SK-N-DZ (cell line): ENCODE measurements at regions not wholly inside any gene's neighbourhood (a gene's known extent, or its start where the extent isn't known, plus 50 kb on each side); places are given as distances from the start of the nearest gene placed in this dataset.
A peak's percentile ranks its signal among the peaks of the same experiment; 100 is the strongest.

Experiments used
- DNase-seq: peaks from one replicate; pipeline ENCODE4 v3.0.0-alpha.2; 2015; ENCODE audit warnings: low spot score

DNA sequence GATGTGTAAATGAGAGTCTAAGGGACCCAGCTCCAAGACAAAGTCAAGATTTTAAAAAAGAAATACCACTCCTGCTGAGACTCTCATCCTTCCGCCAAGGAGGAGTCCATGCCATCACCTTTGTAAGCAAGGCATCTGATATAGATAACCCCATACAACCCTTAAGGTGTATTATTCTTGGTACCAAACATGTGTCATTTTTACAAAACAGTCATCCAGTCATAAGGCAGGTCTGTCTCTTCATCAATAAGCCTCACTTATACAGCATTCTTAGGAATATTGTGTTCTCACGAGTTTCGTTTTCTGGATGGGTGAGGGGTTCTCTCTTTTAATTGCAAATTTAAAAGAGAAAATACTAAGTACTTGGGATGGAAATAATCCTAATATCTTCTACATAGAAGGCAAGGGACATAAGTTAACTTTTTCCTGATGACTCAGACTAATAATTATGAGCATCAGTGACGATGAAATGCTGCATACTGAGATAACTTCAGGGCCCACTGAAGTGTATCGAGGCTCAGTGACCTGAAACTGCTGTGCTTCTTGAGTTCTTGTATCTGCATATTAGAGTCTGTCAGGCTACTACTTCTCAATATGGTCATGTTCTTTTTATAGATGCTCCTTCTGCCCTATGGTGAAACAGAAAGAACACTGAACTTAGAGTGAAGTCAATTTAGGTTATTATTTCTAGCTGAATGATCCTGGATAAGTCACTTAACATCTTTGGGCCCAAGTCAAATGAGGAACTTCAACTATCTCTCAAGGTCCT lies 166.6 kb downstream of the KLF12 start:
- DNase-seq: no peak

DNA sequence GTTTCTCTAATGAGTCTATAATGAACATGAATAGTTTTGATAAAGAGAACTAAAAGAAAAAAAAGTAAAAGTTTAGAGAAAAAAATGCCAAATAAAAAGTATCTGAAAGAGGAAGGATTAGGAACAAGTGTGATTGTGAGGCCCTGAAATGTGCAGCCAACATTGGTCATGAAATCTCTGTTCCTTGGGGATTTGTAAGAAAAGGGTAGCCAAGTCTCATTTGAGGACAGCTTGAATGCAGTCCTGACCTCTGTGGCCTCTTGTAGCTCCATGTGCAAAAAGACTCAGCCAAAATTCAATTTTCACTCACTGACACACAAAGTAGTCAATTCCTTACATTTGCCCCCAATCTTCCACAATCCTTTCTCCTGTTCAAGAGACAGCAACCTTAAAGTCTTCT lies 167.9 kb downstream of the KLF12 start:
- no peak for DNase-seq

DNA sequence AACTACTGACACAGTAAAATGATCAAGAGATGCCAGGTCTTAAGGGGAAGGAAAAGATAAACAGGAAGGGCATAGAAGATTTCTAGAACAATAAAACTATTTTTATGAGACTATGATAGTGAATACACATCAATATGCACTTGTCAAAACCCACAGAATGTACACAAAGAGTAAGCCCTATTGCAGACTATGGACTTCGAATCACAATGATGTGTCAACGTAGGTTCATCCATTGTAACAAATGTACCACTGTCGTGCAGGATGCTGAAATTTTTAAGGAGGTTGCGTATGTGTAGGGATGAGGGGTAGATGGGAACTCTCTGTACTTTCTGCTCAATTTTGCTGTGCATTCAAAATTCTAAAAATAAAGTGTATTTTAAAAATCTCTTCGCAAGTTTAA lies 171.9 kb downstream of the KLF12 start:
- DNase-seq: no peak

DNA sequence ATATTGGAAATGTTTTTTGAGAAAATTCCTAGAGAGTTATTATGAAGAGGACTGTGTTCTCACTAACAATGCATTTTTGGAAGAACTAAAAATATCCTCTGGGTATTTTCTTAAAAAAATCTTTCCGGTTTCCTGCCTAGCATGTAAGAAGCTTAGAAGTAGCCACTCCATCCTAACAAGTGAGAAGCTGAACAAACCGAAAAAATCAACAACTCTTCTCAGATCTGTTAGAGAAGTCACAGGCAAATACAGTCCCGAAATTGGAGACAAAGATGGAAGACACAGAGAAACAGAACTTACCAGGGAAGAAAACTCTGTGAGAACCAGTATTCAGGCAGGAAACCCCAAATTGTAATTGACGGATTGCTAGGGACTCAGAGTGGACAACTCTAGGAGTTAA lies 173.0 kb downstream of the KLF12 start:
- no peak for DNase-seq

DNA sequence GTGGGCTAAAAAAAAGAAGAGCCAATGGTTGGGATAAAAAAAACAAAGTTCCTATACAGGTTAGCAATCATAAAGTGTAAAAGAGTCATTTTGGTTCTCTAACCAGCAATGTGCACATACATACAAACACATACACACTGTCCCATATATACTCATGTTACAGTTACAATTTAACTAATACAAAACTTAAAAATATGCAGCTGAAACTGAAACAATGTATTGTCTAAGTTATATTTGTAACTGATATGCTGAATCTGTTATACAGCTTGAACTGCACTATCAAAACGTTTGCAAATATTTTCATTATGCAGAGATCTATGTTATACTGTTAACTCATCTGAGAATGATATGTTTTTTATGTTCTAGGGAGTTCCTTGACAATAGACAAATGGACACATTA lies 173.7 kb downstream of the KLF12 start:
- DNase-seq: no peak

DNA sequence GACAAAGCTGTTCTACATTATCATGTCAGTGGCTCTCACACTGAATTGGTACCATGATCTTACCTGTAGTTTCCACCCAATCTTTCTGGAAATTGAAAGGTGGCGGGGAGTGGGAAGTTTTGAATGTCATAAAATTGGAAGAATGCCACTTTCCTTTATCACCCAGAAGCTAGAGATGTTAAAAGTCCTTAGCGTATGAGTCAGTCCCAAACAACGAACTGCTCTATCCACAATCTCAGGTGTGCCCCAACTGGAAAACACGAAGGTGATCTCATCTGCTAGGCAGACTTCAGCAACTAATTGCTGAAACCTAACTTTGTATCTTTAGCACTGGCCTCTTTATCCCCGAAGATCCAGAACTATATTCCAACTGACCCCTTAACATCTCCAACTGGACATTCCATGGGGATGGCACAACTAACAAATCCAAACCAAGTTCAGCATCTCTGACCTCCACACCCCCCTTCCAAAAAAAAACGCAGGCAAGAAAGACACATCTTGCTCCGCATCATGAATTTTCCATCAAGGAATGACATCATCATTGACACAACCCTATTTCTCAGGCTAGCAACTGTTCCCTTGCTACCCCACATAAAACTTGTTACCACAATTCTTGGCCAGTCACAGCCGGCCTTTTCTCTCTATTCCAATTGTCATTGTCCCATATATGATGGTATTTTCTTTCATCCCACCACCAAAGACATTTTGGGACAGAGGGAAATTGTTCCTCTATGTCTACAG lies 175.4 kb downstream of the KLF12 start:
- no peak for DNase-seq

DNA sequence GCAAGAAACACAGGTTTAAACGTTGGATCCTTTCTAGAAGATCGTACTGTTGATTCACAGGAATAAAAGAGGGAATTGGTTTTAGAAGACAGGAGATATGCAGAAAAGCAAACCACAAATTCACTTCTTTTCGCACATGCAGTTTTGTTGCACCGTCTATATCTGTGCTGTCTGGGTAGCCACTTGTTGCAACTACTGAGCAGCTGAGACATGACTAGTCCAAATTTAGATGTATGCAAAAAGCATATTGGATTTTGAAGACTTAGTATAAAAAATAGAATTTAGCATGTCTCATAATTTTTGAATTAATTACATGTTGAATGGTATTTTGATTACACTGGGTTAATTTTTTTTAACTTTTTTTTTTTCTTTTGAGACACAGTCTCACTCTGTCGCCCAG lies 176.3 kb downstream of the KLF12 start:
- no peak for DNase-seq

DNA sequence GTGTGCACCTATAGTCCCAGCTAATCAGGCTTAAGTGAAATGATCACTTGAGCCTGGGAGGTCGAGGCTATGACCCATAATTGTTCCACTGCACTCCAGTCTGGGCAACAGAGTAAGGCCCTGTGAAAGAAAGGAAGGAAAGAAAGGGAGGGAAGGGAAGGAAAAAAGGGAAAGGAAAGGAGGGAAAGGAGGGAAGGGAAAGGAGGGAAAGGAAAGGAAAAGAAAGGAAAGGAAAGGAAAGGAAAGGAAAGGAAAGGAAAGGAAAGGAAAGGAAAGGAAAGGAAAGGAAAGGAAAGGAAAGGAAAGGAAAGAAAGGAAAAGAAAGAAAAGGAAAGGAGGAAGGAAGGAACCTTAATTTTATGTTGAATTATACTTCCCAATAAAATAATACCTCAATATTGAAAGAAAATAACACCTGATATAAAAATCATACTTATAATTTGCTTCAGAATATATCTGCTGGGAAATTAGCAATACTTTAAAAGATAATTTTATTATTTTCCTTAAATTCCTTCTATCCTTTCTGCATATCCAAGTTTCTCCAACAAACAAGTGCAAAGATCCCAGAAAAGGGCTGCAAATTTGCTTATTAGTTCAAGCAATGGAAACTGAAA lies 177.3 kb downstream of the KLF12 start:
- DNase-seq: no peak

DNA sequence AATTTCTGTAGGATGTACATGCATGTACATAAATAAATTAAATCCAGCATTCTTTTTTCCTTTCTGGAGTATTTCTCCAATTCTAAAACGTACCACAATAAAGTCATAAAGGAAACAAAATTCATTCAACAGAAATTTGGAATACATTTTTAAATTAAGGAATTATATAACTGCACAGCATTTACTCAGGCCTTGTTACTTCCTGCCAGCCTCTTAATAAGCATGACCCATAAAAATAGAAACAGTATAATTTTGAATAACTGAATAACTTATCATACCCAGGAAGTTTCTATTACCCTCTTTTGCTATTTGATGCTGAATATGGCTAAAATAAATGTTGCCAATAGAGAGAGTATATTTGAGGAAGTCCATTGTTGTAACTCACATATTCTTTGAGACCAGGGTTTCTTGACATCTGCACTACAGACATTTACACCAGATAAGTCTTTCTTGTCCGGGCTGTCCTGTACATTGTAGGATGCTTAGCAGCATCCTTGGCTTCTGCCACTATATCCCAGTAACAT lies 178.2 kb downstream of the KLF12 start:
- no peak for DNase-seq

DNA sequence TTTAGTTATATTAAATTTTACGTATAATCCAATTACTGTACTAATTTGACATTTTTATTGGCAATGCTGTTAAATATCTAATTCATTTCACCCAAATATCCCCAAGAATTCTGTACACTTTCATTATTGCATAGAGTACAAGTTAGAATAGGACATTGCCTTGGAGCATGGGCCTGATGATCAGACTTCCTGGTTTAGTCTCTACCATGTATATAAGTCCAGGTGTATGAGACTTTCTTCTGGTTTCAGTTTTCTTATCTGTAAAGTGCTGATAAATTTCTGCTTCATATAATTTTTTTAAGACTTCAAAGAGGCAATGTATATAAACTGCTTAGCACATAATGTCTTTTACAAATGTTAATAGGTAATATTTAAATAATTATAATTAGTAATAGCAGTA lies 179.4 kb downstream of the KLF12 start:
- no peak for DNase-seq

DNA sequence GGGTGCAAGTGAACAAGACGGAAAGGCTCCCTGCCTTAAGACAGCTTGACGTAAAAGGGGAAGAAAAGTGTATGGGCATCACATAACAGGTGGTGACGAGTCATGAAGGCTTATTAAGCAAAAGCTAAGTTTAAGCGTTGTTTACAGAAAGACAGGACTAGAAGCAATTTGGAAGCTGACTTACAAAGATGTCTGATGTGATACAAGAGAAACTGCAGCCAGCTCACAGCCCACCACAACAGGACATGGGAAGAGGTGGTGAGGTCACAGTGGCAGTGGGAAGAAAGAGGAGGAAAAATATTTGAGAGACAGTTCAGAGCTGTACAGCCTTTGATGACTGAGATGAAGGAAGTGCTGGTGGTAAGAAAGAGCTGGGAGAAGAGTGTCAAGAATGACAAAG lies 181.6 kb downstream of the KLF12 start:
- DNase-seq: no peak

DNA sequence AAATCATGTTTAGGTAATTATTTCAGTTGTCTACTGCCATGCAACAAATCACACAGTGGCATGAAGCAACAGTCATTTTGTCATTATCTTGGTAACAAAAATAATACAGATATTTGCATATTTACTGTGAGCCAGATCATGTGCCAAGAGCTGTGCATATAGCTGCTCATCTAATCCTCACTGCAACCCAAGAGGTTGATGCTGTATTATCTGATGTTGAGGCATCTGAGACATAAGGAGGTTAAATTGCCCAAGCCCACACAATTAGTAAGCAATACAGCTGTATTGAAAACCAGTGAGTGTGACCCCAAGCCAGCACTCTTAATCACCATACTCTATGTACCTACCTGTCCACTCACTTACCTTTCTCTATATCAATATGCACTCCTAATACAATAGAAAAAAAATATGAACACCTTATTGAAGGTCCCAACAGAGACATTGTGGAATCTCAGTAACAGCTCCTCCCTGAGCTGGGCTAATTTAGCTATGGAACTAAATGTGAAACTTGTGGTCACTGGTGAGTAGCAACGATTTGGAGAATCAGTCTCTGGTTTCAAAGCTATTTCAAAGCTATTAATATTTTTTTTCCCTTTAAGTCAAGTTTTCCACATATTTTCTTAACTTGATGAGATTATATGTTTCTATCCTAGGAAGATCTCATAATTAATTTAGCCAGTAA lies 185.2 kb downstream of the KLF12 start:
- DNase-seq: no peak

DNA sequence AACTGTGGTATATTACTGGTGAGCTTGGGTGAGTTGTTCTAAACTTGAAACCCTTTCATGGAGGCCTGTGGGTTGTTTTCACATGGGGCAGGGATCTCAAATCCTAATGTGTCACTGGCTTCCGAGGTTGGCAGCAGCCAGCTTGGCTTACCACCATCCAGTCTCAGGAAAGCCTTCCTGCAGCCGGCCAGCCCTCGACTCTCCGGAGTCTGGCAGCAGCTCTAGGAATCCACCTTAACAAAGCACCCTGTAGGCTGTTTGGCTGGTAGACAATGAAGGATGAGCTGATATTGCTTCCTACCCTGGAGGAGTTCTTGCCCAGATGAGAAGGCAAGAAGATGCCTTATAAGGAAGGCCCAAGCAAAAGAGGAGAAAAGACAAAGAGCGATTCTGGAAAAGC lies 188.3 kb downstream of the KLF12 start:
- DNase-seq: peak; percentile 40

DNA sequence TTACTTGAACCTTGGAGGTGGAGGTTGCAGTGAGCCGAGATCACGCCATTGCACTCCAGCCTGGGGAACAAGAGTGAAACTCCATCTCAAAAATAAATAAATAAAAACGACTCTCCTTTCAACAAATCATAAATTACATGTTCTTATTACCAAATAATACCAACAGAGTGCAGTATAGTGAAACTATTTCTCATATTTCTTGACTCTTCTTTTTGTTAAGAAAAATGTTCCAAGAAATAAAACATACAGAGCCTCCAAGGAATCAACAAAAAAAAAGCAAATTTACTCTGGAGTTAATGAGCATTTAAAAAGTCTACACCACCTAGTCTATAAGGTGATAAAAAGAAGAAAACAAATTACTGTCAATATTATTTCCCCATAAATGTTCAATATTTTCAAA lies 188.8 kb downstream of the KLF12 start:
- no peak for DNase-seq

DNA sequence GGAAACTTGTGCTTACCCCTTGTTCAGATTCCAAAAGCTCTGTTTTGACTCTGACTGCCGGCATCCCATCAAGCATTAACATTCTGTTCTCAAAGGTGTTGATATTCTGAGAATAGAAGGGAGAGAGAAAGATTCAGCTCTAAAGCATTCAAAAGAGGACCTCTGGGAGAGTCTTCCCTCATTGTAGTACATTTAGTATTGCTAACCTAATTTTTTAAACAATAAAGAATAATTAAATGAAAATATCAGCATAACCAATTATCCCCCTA lies 190.3 kb downstream of the KLF12 start:
- no peak for DNase-seq

DNA sequence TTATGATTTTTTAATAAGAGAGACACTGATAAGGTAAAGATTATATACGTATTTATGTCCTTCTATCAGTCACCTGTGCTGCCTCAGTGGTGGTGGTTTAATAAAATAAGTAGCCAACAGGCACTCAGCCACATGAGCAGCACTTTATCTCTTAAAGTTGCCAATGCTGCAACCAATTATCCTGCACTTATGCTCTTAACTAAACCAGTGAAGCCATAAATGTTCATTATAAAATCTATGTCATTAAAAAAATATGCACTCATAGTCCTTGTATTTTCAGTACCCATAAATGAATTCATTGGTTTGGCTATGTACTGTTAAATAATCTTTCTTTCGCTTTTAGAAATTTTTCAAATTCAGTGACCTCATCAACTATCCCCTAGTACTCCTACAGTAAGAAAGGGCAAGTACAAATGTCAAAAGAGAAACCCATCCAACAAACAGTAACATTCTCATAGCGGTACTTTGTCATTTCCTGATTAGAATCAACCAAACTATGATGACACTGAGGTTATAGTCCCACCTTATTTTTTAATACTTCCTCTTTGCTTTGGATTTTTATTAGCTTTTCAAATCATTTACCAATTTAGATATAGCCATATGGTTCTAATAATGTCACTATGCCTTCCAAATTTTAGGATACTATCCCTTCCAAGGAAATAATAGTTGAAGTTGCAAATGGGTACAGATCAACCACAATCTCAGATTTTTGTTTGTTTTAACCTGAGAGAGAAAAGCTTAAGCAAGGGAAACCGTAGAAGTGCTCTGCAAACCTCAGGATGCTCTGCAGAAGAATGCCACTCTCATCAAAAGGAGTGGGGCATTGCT lies 190.9 kb downstream of the KLF12 start:
- no peak for DNase-seq

DNA sequence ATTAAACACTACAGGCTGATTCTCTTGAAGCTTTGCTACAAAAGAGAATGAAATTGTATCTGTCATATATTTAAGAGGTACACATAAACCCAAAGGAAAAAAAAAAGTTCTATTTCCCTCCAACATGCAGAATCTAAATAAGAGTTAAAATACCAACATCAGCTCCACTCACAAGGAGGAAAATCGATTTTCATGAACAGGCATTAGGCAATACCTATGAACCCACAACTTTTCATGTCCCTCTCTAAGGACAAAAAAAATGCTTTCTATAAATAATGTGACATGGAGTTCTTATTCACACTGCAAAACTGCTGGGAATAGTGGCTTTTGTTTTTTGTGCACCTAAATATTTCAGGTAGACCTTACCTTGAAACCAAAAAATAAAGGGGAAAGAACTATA lies 192.5 kb downstream of the KLF12 start:
- no peak for DNase-seq

DNA sequence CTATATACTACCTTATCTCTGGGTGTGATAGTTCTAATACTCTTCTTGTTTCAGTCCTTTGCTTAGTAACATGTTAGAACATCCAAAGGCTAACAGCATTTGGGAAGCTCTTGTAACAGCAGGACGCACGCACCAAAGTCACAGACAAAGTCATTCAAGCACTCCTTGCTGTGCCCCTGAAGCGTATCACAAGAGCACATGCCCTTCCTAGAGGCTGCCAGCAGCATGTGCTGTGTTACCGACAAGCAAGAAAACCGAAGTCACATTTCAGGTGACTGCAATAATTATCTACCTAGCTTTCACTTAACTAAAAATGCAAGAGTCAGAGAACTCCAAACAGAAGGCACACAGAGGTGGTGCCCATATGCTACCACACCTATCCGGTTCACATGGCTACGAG lies 194.1 kb downstream of the KLF12 start:
- DNase-seq: no peak

DNA sequence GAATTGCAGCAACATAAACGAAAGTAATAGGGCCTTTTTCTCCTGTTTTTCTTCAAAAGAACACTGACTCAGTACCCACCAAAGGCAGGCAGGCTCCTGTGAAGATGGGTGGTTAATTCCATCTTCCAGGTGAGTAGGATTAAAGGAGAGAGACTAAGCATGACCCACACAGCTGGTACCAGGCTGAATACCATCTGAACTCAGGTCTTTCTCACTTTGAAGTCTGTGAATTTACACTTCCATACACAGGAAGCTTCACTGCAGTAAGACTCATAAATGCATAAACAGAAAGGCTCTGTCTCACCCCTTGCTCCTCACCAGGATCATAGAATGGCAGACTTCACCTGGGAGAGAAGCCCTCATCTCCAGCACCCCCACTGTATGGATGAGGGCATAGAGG lies 194.6 kb downstream of the KLF12 start:
- no peak for DNase-seq

DNA sequence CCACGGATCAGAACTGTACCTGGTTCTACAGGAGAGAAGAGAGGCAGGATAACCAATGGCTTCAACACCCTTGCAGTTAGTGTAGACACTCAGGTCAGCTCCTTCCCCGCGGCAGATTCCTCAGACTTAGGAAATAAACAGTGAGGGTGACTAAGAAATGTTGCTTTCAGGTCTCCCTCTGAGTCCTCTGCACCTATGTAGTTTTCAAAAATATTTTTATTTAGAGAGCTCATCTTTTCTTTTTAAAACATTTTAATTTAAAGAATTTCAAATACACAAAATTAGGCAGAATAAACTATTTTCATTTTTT lies 195.2 kb downstream of the KLF12 start:
- DNase-seq: no peak

DNA sequence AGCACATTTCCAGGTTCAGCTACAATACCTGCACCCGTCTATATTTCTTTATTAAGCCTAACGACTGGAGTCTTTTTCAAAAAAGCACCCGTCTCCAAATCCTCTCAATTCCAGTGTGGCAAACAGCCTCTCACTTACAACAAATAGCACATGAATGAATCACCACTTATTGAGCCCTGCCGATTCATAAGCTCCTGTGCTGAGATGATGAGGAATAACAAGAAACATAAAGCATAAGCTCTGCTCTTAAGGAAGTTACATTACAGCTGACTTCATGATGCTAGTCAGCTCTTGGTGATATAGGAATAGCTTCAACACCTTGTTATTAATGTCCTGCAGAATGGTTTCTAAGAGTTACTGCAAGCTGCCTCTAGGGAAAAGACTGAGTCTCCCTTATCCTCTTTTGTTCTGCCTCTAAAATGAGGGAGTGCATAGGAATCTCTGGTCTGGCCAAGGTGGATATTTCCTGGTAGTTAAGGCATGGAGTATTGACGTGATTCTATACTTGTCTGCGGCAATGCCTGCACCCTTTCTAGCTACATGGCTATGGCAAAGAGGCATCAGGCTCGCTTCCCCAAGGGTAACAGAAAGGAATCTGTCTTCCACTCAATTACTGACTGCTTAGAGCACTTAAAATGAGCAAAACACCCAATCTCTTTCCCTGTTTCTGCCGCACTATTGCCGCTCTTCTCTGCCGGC lies 195.7 kb downstream of the KLF12 start:
- DNase-seq: no peak
